HepG2 (cell line): ENCODE measurements at regions not wholly inside any gene's neighbourhood (a gene's known extent, or its start where the extent isn't known, plus 50 kb on each side); places are given as distances from the start of the nearest gene placed in this dataset.

ENCODE experiments used
- ATAC-seq: fragments of 200-7000 bp; cut with Tn5 transposase; 3 replicates; pipeline ENCODE4 v1.9.1; 2020; ENCODE audit warnings: mild to moderate bottlenecking, moderate library complexity
- BruUV-seq: library from RNA; stranded (reverse); fragments of 400-500 nt; replicated peaks from 2 replicates; lab custom pipeline; 2021; lab: Mats Ljungman, UMichigan
- CTCF ChIA-PET: fragments of 300-600 bp; formaldehyde crosslinking; extraction: SDS; loops from one replicate; lab custom pipeline; 2021; ENCODE audit warnings: low total read pairs, inconsistent platforms, low intra/inter-chr PET ratio; lab: Yijun Ruan, JAX
- POLR2A ChIA-PET: fragments of 350-600 bp; sonication (Branson Sonifier 250); formaldehyde crosslinking; loops from one replicate; lab custom pipeline; 2020; ENCODE audit warnings: antibody characterized with exemption, inconsistent platforms; lab: Yijun Ruan, JAX
- DNase-seq: peaks from one replicate; pipeline ENCODE4 v3.0.0-alpha.2; 2015; ENCODE audit warnings: low spot score
- FAIRE-seq: peaks from 3 replicates; lab custom pipeline; 2011; peaks lifted over from hg19 to GRCh38; lab: Jason Lieb, UNC
- H2AFZ ChIP-seq: one replicate; pipeline ENCODE4 v1.6.1; 2011; ENCODE audit warnings: low read length, inconsistent platforms
- H3K27ac ChIP-seq: fragments of 300-600 bp; 3 replicates; pipeline ENCODE4 v1.8.0; 2011; ENCODE audit warnings: mixed run types, mild to moderate bottlenecking, mixed read lengths, low read length, inconsistent platforms; ENCODE audit not compliant: insufficient read depth; ENCODE audit errors: extremely low read length
- H3K27me3 ChIP-seq, 2 experiments: fragments of 200-600 bp in 1 of 2; 2 replicates in 1 of 2; 3 replicates in 1 of 2; pipeline versions ENCODE4 v1.6.0 to v1.8.0; 2011; ENCODE audit warnings: low read length in 2 of 2, mild to moderate bottlenecking in 2 of 2, moderate library complexity in 2 of 2, inconsistent platforms in 1 of 2; ENCODE audit not compliant: insufficient read depth in 2 of 2, control insufficient read depth in 1 of 2
- H3K36me3 ChIP-seq, 2 experiments: fragments of 200-600 bp in 1 of 2; replicated peaks in 1 of 2; 2 replicates in 1 of 2; 3 replicates in 1 of 2; pipeline versions ENCODE4 v1.5.1 to v1.8.0; 2011; ENCODE audit warnings: low read length in 2 of 2, inconsistent platforms in 1 of 2; ENCODE audit not compliant: insufficient read depth in 2 of 2, control insufficient read depth in 1 of 2
- H3K4me1 ChIP-seq: 2 replicates; pipeline ENCODE4 v1.5.1; 2012; ENCODE audit warnings: low read length, inconsistent platforms; ENCODE audit not compliant: insufficient read depth
- H3K4me2 ChIP-seq: 2 replicates; pipeline ENCODE4 v1.6.0; 2011; ENCODE audit warnings: low read depth, low read length, inconsistent platforms
- H3K4me3 ChIP-seq, 3 experiments: fragments of 200-600 bp in 1 of 3; sonication (generic), shearing (Covaris generic) in 1 of 3; replicated peaks in 1 of 3; 2 replicates each; pipeline ENCODE4 v1.5.1; 2011 to 2016; ENCODE audit warnings: low read length in 3 of 3, inconsistent platforms in 2 of 3, low read depth in 2 of 3, mild to moderate bottlenecking in 2 of 3, control low read depth in 1 of 3, mixed read lengths in 1 of 3; ENCODE audit not compliant: insufficient read depth in 1 of 3
- H3K79me2 ChIP-seq: one replicate; pipeline ENCODE4 v1.6.1; 2011; ENCODE audit warnings: low read length, inconsistent platforms; ENCODE audit not compliant: insufficient read depth
- H3K9ac ChIP-seq: 2 replicates; pipeline ENCODE4 v1.6.0; 2011; ENCODE audit warnings: mild to moderate bottlenecking, low read depth, low read length, inconsistent platforms; ENCODE audit not compliant: insufficient read depth
- H3K9me3 ChIP-seq: 2 replicates; pipeline ENCODE4 v1.5.1; 2012; ENCODE audit warnings: mild to moderate bottlenecking, low read length
- H4K20me1 ChIP-seq: 2 replicates; pipeline ENCODE4 v1.6.0; 2011; ENCODE audit warnings: inconsistent platforms, mild to moderate bottlenecking, low read length, moderate library complexity; ENCODE audit not compliant: insufficient read depth
- AFF4 ChIP-seq: sonication (generic); formaldehyde crosslinking; IDR thresholded peaks from 2 replicates; pipeline ENCODE4 v1.4.0; 2020; ENCODE audit warnings: missing genetic modification reagents
- AGO1 ChIP-seq: fragments of 200-400 bp; formaldehyde crosslinking; IDR thresholded peaks from 2 replicates; pipeline ENCODE4 v1.6.1; 2017; ENCODE audit warnings: mild to moderate bottlenecking, low read depth, low read length, moderate library complexity; ENCODE audit not compliant: poor library complexity, severe bottlenecking
- CBFB ChIP-seq: sonication (generic); formaldehyde crosslinking; IDR thresholded peaks from 2 replicates; pipeline ENCODE4 v1.4.0; 2020; ENCODE audit warnings: missing genetic modification reagents
- CHD4 ChIP-seq: fragments of 200-600 bp; sonication (generic); IDR thresholded peaks from 2 replicates; pipeline ENCODE4 v1.7.0; 2017; ENCODE audit warnings: mild to moderate bottlenecking, low read length, borderline replicate concordance
- DNMT1 ChIP-seq: sonication (generic); formaldehyde crosslinking; IDR thresholded peaks from 2 replicates; pipeline ENCODE4 v1.5.1; 2020; ENCODE audit warnings: mild to moderate bottlenecking, missing genetic modification reagents
- HNF1B ChIP-seq: sonication (generic); formaldehyde crosslinking; IDR thresholded peaks from 2 replicates; pipeline ENCODE4 v1.5.1; 2020; ENCODE audit warnings: mild to moderate bottlenecking, moderate library complexity, missing genetic modification reagents
- NAIF1 ChIP-seq: sonication (generic); formaldehyde crosslinking; IDR thresholded peaks from 2 replicates; pipeline ENCODE4 v1.5.0; 2020; ENCODE audit warnings: mild to moderate bottlenecking, missing genetic modification reagents, borderline replicate concordance
- PLSCR1 ChIP-seq: sonication (generic); formaldehyde crosslinking; IDR thresholded peaks from 2 replicates; pipeline ENCODE4 v1.5.0; 2020; ENCODE audit warnings: missing genetic modification reagents, mild to moderate bottlenecking, borderline replicate concordance
- POLR2AphosphoS2 ChIP-seq: IDR thresholded peaks from 2 replicates; pipeline ENCODE4 v1.6.1; 2011; ENCODE audit warnings: low read depth, low read length, improper control_type of control experiment
- SMARCE1 ChIP-seq: fragments of 450-650 bp; IDR thresholded peaks from 2 replicates; pipeline ENCODE4 v1.6.1; 2017; ENCODE audit warnings: borderline replicate concordance
- SP2 ChIP-seq: sonication (generic); formaldehyde crosslinking; IDR thresholded peaks from 2 replicates; pipeline ENCODE4 v1.5.1; 2020; ENCODE audit warnings: mild to moderate bottlenecking, missing genetic modification reagents
- ZNF18 ChIP-seq: sonication (generic); formaldehyde crosslinking; IDR thresholded peaks from 2 replicates; pipeline ENCODE4 v1.8.0; 2022; ENCODE audit warnings: mild to moderate bottlenecking, missing genetic modification reagents; ENCODE audit not compliant: insufficient replicate concordance
- ZNF234 ChIP-seq: sonication (generic); formaldehyde crosslinking; conservative IDR thresholded peaks from 2 replicates; pipeline ENCODE4 v1.5.1; 2020; ENCODE audit warnings: mild to moderate bottlenecking, missing genetic modification reagents
- ZNF235 ChIP-seq: sonication (generic); formaldehyde crosslinking; IDR thresholded peaks from 2 replicates; pipeline ENCODE4 v1.8.1; 2023; ENCODE audit warnings: mild to moderate bottlenecking, missing genetic modification reagents, borderline replicate concordance
- ZNF557 ChIP-seq: sonication (generic); formaldehyde crosslinking; IDR thresholded peaks from 2 replicates; pipeline ENCODE4 v1.4.0; 2020; ENCODE audit warnings: missing genetic modification reagents
- ZNF616 ChIP-seq: sonication (generic); formaldehyde crosslinking; IDR thresholded peaks from 2 replicates; pipeline ENCODE4 v1.5.0; 2020; ENCODE audit warnings: low read depth, mild to moderate bottlenecking, missing genetic modification reagents
- ZNF766 ChIP-seq: sonication (generic); formaldehyde crosslinking; IDR thresholded peaks from 2 replicates; pipeline ENCODE4 v1.5.0; 2020; ENCODE audit warnings: missing genetic modification reagents, borderline replicate concordance
- ZNF768 ChIP-seq: sonication (generic); formaldehyde crosslinking; IDR thresholded peaks from 2 replicates; pipeline ENCODE4 v1.4.0; 2020; ENCODE audit warnings: missing genetic modification reagents
- ZNF773 ChIP-seq: sonication (generic); formaldehyde crosslinking; IDR thresholded peaks from 2 replicates; pipeline ENCODE4 v1.4.0; 2020; ENCODE audit warnings: missing genetic modification reagents, borderline replicate concordance
- whole genome bisulfite sequencing: methylation state at CpG from one replicate; pipeline ENCODE4 v1.1.6; 2017; ENCODE audit warnings: low lambda C conversion rate; 5-methylcytosine and 5-hydroxymethylcytosine counted together
- in situ Hi-C: cut with HindIII; loops from 2 replicates; pipeline ENCODE4 v1.10.0; 2017; ENCODE audit warnings: low pct_unique_long_range_greater_than_20kb; ENCODE audit not compliant: extremely low pct_ligation_motif_present
- intact Hi-C: fragments of 100-400 bp; cut with micrococcal nuclease; formaldehyde crosslinking; loops from one replicate; pipeline ENCODE4 v1.10.0; 2022; ENCODE audit not compliant: unreplicated experiment

- Histone ChIP-seq H3K4me1 (no peaks in the 10 kb centered on the region), H3K9ac (no peak overlapping the region), H3K27me3 (peaks cover 3 to 35% of the 10 kb centered on the region in 2 experiments), H3K79me2 (no peaks in the 10 kb centered on the region), H2AFZ (no peak overlapping the region), H4K20me1 (no peaks in the 10 kb centered on the region), H3K36me3 (no peaks in the 10 kb centered on the region), H3K27ac (no peak overlapping the region), H3K4me3 (no peak overlapping the region), H3K9me3 (peaks cover 20% of the 10 kb centered on the region), H3K4me2 (no peak overlapping the region)
- in situ Hi-C loops: no loop called here
- WGBS: 17% methylated on average over 12 of the region's 15 CpGs
- intact Hi-C loops: no loop called here
- BruUV-seq: no TSS peak
- ChIA-PET CTCF (no interaction called here), POLR2A (no interaction called here)
- ATAC-seq (no peak), FAIRE-seq (no peak), DNase-seq (no peak)
- TF ChIP-seq CHD4 (no peak), SP2 (CRISPR knock-in tag) (no peak), HNF1B (CRISPR knock-in tag) (no peak), ZNF616 (no peak), ZNF766 (CRISPR knock-in tag) (no peak), ZNF557 (CRISPR knock-in tag) (no peak), PLSCR1 (CRISPR knock-in tag) (no peak), POLR2AphosphoS2 (no peak), ZNF18 (no peak), NAIF1 (CRISPR knock-in tag) (no peak), SMARCE1 (no peak), CBFB (CRISPR knock-in tag) (no peak), AGO1 (no peak), ZNF235 (no peak), ZNF773 (CRISPR knock-in tag) (no peak), ZNF768 (no peak), DNMT1 (no peak), ZNF234 (CRISPR knock-in tag) (no peak), AFF4 (CRISPR knock-in tag) (no peak)
These were observed 119.1 kb upstream of the SOX1 start for GRCh38 chr13:111947876-111948275.
